Vagina (tissue), 2 donors: ENCODE measurements at regions not wholly inside any gene's neighbourhood (a gene's known extent, or its start where the extent isn't known, plus 50 kb on each side); places are given as distances from the start of the nearest gene placed in this dataset.

Experiments used
- POLR2A ChIP-seq, 2 donors: fragments of 450-650 bp; IDR thresholded peaks; one replicate each; pipeline ENCODE4 v1.6.1; 2017; ENCODE audit warnings: antibody characterized with exemption in 2 of 2, mild to moderate bottlenecking in 2 of 2, moderate library complexity in 2 of 2
- POLR2AphosphoS5 ChIP-seq, 2 donors: sonication (generic); formaldehyde crosslinking; IDR thresholded peaks; one replicate each; pipeline ENCODE4 v1.9.0; 2017; ENCODE audit warnings: antibody characterized with exemption in 2 of 2, mild to moderate bottlenecking in 2 of 2, low read depth in 1 of 2; ENCODE audit not compliant: insufficient read depth in 1 of 2
- TF ChIP-seq, protein P1 (sequence below), 3 experiments: fragments of 450-650 bp in 2 of 3; fragments of 200-600 bp in 1 of 3; sonication (generic) in 1 of 3; IDR thresholded peaks; one replicate each; pipeline ENCODE4 v1.5.1; 2017 to 2019; ENCODE audit warnings: antibody characterized with exemption in 3 of 3, mild to moderate bottlenecking in 2 of 3, moderate library complexity in 2 of 3

DNA sequence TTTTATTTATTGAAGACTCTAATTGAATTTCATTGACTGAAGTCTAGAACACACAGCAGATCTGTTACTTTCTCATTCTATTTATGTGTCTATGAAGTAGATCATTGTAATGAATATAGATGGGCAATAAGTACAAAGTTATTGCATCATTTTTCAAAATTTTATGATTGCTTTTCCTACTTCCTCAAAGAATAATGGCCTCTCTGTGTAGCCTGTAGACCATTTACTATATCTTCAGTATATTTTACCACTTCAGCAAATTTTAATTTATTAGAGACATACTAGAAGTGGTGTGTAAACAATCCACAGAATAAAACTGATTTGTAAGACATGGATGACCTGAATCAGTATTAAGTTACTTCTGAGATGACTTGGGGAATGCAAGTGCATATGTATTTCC, 291.7 kb upstream of the FAR2 start:
- TF ChIP-seq, protein P1, sequence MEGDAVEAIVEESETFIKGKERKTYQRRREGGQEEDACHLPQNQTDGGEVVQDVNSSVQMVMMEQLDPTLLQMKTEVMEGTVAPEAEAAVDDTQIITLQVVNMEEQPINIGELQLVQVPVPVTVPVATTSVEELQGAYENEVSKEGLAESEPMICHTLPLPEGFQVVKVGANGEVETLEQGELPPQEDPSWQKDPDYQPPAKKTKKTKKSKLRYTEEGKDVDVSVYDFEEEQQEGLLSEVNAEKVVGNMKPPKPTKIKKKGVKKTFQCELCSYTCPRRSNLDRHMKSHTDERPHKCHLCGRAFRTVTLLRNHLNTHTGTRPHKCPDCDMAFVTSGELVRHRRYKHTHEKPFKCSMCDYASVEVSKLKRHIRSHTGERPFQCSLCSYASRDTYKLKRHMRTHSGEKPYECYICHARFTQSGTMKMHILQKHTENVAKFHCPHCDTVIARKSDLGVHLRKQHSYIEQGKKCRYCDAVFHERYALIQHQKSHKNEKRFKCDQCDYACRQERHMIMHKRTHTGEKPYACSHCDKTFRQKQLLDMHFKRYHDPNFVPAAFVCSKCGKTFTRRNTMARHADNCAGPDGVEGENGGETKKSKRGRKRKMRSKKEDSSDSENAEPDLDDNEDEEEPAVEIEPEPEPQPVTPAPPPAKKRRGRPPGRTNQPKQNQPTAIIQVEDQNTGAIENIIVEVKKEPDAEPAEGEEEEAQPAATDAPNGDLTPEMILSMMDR (IDR thresholded peaks at IDR 0.05) = no peak
- TF ChIP-seq POLR2AphosphoS5 (IDR thresholded peaks at IDR 0.05; ENCODE audit: insufficient read depth in 1 of 2, low read depth in 1 of 2) (no peak), POLR2A (IDR thresholded peaks at IDR 0.05) (no peak)
